Endothelial cell (in vitro differentiated cells): ENCODE measurements at regions not wholly inside any gene's neighbourhood (a gene's known extent, or its start where the extent isn't known, plus 50 kb on each side); places are given as distances from the start of the nearest gene placed in this dataset.

Experiments
- DNase-seq: peaks from one replicate; pipeline ENCODE4 v3.0.0; 2021; ENCODE audit warnings: low spot score
- H3K27ac Mint-ChIP-seq: one replicate; pipeline ENCODE4 v1.8.0; 2021; ENCODE audit warnings: mixed read lengths, inconsistent platforms; ENCODE audit not compliant: unreplicated experiment
- H3K27me3 Mint-ChIP-seq: one replicate; pipeline ENCODE4 v1.8.0; 2021; ENCODE audit warnings: mild to moderate bottlenecking, moderate library complexity, mixed read lengths, inconsistent platforms; ENCODE audit not compliant: unreplicated experiment
- H3K36me3 Mint-ChIP-seq: one replicate; pipeline ENCODE4 v1.8.0; 2021; ENCODE audit warnings: mild to moderate bottlenecking, low read depth, mixed read lengths, inconsistent platforms; ENCODE audit not compliant: unreplicated experiment
- H3K4me1 Mint-ChIP-seq: one replicate; pipeline ENCODE4 v1.8.0; 2021; ENCODE audit warnings: mild to moderate bottlenecking, mixed read lengths, inconsistent platforms; ENCODE audit not compliant: unreplicated experiment
- H3K4me3 Mint-ChIP-seq: one replicate; pipeline ENCODE4 v1.8.0; 2021; ENCODE audit warnings: mild to moderate bottlenecking, mixed read lengths, inconsistent platforms; ENCODE audit not compliant: unreplicated experiment
- H3K9me3 Mint-ChIP-seq: one replicate; pipeline ENCODE4 v1.8.0; 2021; ENCODE audit warnings: mixed read lengths, inconsistent platforms; ENCODE audit not compliant: unreplicated experiment
- TF ChIP-seq, protein P1 (sequence below): fragments of 200-600 bp; sonication (generic); IDR thresholded peaks from one replicate; pipeline ENCODE4 v1.5.0; 2021; ENCODE audit warnings: antibody characterized with exemption; ENCODE audit not compliant: unreplicated experiment

DNA sequence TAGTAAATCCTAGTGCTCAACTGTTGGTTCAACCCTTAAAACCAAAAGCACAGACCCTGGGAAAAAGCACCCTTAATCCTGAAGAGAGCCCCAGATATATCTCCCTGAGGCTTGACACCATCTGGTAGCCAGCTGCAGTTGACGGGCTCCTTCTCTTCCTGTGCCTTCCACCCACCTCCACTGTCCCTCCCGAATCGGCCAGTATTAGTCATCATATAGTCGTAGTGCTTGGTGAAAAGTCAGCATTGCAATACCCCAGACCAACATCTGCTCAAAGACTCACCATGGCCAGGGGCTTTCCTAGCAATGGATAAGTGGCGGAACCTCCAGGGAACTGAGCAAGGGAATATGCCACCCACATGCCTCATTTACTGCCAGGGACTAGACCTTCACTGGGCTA is 125.6 kb upstream of the CRBN start:
- Mint-ChIP-seq H3K27ac (no peak overlapping the region), H3K36me3 (peaks cover 10% of the 10 kb centered on the region), H3K27me3 (no peaks in the 10 kb centered on the region), H3K4me3 (no peak overlapping the region), H3K4me1 (no peaks in the 10 kb centered on the region), H3K9me3 (peaks cover 39% of the 10 kb centered on the region)
- TF ChIP-seq, protein P1, sequence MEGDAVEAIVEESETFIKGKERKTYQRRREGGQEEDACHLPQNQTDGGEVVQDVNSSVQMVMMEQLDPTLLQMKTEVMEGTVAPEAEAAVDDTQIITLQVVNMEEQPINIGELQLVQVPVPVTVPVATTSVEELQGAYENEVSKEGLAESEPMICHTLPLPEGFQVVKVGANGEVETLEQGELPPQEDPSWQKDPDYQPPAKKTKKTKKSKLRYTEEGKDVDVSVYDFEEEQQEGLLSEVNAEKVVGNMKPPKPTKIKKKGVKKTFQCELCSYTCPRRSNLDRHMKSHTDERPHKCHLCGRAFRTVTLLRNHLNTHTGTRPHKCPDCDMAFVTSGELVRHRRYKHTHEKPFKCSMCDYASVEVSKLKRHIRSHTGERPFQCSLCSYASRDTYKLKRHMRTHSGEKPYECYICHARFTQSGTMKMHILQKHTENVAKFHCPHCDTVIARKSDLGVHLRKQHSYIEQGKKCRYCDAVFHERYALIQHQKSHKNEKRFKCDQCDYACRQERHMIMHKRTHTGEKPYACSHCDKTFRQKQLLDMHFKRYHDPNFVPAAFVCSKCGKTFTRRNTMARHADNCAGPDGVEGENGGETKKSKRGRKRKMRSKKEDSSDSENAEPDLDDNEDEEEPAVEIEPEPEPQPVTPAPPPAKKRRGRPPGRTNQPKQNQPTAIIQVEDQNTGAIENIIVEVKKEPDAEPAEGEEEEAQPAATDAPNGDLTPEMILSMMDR = no peak
- DNase-seq = no peak

DNA sequence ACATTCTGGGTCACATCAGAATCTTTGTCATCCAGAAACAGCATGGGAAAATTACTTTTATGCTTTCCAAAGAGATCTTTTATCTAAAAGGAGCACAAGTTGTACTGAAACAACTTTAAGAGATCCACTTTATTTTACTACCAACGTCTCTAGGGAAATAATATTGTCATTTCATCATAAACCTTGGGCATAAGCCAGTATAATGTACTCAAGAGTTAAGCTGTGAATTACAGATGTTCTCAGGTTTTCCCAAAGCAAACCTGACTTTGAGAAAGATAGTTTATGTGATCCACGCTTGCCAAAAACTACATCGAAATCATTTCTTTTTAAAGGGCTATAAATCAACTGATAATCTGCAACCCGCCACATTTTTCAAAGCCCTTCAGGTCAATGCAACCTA is 124.1 kb upstream of the CRBN start:
- TF ChIP-seq, protein P1 = no peak
- Mint-ChIP-seq H3K27ac (no peak overlapping the region), H3K4me3 (no peak overlapping the region), H3K27me3 (no peaks in the 10 kb centered on the region), H3K9me3 (peaks cover 37% of the 10 kb centered on the region), H3K36me3 (peaks cover 10% of the 10 kb centered on the region), H3K4me1 (no peaks in the 10 kb centered on the region)
- DNase-seq = no peak

DNA sequence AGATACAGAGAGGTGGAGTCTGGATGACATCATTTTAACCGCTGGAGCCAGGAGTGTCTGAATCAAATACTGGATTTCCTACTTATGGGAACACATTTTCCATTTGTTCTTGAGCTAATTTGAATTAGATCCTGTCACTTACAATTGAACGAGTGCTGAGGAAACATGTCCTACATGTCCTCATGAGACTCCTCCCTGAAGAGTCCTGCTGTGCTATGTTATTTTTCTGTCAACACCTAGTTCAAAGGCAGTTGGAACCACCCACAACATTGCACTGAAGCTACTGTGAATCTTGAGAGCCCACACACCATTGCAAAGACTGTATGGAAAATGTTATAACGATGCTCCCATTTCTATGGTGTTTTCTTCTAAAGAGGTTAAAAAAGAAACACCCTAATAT is 123.5 kb upstream of the CRBN start:
- H3K9me3 Mint-ChIP-seq = peaks cover 39% of the 10 kb centered on the region

DNA sequence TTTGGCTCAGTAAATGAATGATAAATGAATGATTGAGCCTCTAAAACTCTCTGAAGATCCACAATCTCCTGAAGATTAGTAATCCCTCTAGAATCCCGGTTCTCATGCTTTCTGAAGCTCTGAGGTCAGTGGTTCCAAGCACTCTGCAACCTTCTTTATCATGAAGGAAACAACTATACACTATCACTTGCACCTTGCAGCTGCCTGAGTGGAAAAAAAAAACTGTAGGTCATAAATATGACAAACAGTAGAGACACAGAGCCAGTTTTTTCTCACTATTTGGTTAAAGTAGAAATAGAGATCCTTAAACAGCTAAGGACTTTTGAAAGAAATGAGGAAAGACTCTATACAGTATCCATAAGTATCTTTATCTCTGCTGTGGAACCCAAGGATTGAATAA is 122.0 kb upstream of the CRBN start:
- Mint-ChIP-seq H3K27me3 (no peaks in the 10 kb centered on the region), H3K36me3 (peaks cover 10% of the 10 kb centered on the region), H3K27ac (no peak overlapping the region), H3K4me3 (no peak overlapping the region), H3K4me1 (no peaks in the 10 kb centered on the region), H3K9me3 (peaks cover 38% of the 10 kb centered on the region)
- TF ChIP-seq, protein P1 = no peak
- no peak for DNase-seq

More for the DNA sequence above, 123.5 kb upstream of the CRBN start:
- Mint-ChIP-seq H3K27me3 (no peaks in the 10 kb centered on the region), H3K4me1 (no peaks in the 10 kb centered on the region), H3K27ac (no peak overlapping the region), H3K4me3 (no peak overlapping the region), H3K36me3 (peaks cover 10% of the 10 kb centered on the region)
- TF ChIP-seq, protein P1 = no peak
- no peak for DNase-seq

DNA sequence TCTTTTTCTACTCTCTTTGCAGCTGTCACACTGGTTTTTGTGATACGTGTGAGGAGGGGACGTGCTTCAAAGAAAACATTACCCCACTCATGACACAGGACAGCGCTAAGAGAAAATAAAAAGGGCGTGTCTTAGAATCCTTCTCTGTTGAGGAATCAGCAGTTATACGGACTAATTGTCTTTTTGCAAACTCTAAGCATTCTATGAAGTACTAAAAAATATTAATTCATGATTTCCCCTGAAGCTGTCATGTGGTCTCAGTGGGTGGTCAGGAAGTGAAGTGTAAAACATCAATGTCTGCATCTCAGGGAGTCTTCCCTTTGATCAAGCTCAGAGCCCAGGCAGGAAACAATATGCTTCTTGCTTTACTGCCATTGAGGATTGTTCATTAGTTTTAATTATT is 117.5 kb upstream of the CRBN start:
- H3K27me3 Mint-ChIP-seq = no peaks in the 10 kb centered on the region
- no peak for DNase-seq
- H3K27ac Mint-ChIP-seq = no peak overlapping the region
- peaks cover 4% of the 10 kb centered on the region for H3K36me3 Mint-ChIP-seq
- TF ChIP-seq, protein P1 = no peak
- no peaks in the 10 kb centered on the region for H3K4me1 Mint-ChIP-seq
- peaks cover 33% of the 10 kb centered on the region for H3K9me3 Mint-ChIP-seq
- no peak overlapping the region for H3K4me3 Mint-ChIP-seq
